HG03103 (cell line): ENCODE measurements at regions not wholly inside any gene's neighbourhood (a gene's known extent, or its start where the extent isn't known, plus 50 kb on each side); places are given as distances from the start of the nearest gene placed in this dataset.

Source experiments
- ATAC-seq: cut with Tn5 transposase; IDR thresholded peaks from one replicate; pipeline ENCODE4 v1.9.1; 2021; ENCODE audit warnings: low read depth; ENCODE audit not compliant: unreplicated experiment

- no peak for ATAC-seq
These were observed 124.9 kb upstream of the TLE3 start for GRCh38 chr15:70222606-70223005.

- ATAC-seq = no peak
These were observed 122.9 kb upstream of the TLE3 start for GRCh38 chr15:70220490-70221096.

GRCh38 chr15:70219966-70220365 is 122.2 kb upstream of the TLE3 start:
- ATAC-seq = no peak

DNA sequence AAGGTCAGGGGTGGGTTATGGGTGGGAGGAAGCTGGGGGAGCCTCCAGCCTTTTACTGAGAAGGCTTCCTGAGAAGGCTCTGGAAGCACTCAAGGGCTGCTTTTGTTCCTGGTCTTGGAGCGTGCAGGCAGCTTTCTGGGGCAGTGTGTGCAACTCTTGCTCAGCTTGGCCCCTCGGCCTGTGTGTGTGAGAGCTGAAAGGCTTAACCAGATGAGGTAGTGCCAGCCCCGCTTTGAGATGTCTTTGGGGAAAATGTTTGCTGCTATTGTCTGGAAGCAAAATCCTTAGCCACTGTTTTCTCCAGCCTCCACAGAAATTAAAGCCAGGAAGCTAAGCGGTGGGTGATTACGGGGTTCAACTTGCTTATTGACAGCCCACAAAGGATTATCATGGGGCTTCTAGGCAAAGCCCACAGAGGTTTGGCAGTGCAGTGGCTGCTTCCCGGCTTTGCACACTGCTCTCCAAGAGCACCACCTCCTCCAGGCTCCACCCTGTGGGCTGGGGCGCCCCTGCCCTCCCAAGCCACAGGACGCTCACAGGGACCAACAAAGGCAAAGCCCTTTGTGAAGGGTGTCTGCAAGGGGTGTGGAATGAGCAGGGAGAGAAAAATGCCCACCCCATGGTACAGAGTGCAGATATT is 121.7 kb upstream of the TLE3 start:
- ATAC-seq = no peak

DNA sequence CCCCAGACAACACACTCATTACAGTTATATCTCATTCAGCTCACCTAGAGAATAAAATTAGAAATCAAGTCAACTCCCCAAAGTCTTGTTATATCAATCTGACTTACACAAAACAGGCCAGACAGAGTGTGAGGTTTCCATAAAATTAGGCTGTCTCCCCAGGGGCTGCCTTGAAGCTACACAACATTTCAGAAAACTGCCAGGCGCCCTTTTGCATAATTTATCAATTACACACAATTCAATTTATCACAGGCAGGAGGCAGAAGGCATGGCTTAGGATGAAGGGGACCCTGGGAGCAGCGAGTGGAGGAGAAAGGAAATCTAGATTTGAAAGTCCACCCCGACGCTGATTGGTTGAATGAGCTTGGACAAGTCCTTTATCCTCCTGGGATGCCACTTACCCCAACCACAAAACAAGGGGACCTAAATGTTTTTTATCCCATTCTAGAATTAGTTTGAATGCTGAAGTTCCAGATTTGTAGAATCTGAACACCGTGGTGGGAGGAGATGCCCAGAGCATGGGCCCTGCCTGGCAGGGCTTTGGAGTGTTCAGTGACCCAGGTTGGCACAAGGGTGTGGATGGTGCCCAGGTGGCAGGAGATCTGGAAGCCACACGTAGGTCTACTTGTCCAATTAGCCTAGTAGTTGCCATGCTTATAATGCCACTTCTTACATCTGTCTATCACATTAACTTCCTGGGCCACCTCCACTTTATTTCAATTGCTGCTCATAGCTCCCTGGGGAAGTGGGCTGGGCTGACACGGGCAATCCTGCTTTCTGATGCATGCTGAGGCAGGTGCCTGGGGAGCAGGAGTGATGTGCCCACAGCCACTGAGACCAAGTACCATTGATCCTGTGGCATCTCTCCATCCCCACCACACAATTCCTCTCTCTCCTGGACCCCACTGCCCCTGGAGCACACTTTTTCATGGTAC is 119.8 kb upstream of the TLE3 start:
- no peak for ATAC-seq

GRCh38 chr15:70215951-70216350 is 118.2 kb upstream of the TLE3 start:
- ATAC-seq = no peak

GRCh38 chr15:70214941-70215635 is 117.4 kb upstream of the TLE3 start:
- ATAC-seq = no peak

GRCh38 chr15:70214276-70214675 is 116.6 kb upstream of the TLE3 start:
- ATAC-seq = no peak

- ATAC-seq = no peak
These were observed 116.1 kb upstream of the TLE3 start for GRCh38 chr15:70213794-70214193.

DNA sequence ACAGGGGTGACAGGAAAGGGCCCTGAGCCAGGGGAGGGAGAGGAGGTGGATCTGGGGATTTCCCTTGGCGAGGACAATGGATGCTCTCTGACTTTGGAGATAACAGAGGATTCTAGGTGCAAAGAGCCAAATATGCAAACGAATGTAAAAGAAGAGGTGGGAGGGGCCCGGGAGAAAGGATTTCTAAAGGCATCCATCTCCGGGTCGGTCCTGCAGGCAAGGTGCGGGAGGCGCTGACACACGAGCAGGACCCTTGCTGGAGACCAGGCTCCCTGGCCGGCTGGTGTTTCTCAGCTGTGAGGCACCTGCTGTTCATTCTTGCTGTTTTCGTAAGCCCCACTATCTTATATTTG is 115.2 kb upstream of the TLE3 start:
- ATAC-seq = no peak

DNA sequence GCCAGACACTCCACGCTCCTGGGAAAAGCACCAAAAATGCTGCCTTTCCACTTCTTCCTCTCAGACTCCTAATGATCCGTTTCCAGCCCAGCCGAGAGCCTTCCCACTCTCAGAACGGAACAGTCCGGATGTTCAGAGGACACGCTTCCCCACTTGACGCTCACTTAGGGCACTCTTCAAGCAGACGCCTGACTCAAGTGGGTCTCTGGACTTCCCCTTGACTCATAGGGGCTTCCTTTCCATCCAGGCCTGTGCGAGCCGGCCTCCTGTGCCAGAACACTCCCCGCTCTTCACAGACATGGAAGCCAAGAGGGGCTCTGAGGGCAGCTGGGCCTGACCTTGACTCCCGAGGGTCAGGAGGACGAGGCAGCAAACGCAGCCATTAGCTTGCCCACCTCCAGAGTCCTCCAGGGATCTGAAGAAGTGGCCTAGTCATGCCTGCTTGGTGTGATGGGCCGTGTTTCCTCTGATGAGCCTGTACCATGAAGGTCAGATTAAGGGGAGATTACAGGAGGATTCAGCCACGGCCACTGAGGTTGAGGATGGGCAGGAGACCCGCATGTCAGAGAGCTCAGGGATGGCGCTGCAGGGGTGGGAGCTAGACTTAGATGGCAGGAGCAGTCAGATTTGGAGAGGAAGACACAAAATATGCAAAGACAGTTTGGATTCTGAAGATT is 114.7 kb upstream of the TLE3 start:
- no peak for ATAC-seq

DNA sequence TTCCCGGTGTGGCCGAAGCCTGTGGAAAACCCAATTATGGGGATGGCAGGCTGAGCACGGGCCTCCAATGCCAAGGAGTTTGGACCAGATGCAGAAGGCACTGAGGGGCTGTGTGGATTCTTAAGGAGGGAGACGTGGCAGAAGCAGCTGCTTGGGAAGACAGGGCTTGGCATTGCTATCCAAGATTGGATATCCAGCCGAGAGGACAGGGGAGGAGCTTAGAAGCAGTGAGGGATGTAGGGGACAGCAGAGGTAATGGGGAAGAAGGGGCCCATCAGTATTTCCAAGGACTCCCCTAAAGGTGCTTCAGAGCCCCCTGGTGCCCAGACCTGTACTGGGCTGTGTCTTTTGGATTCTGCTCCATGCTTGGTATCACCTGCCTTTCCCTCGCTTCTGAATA is 112.8 kb upstream of the TLE3 start:
- ATAC-seq = no peak

- no peak for ATAC-seq
These were observed 112.4 kb upstream of the TLE3 start for GRCh38 chr15:70210076-70210475.

GRCh38 chr15:70209499-70209898 is 111.8 kb upstream of the TLE3 start:
- no peak for ATAC-seq

- ATAC-seq = no peak
These were observed 110.6 kb upstream of the TLE3 start for GRCh38 chr15:70208332-70208731.

- no peak for ATAC-seq
These were observed 109.0 kb upstream of the TLE3 start for GRCh38 chr15:70206668-70207067.

DNA sequence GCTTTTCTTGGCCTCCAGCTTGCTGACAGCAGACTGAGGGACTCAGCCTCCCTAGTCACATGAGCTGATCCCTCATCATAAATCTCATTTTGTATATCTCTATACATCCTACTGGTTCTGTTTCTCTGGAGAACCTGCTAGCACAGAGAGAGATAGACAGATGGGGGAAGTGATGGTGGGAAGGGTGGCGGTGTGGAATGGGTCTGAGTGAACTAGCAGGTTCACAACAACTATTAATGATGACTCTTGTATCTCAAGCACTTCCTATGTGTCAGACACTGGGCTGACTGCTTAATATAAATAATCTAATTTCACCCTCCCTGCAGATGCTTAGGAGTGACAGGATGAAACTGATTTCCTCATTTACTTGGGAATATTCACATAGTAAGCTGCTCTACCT is 106.9 kb upstream of the TLE3 start:
- ATAC-seq = no peak

GRCh38 chr15:70203981-70204560 is 106.4 kb upstream of the TLE3 start:
- ATAC-seq = no peak

DNA sequence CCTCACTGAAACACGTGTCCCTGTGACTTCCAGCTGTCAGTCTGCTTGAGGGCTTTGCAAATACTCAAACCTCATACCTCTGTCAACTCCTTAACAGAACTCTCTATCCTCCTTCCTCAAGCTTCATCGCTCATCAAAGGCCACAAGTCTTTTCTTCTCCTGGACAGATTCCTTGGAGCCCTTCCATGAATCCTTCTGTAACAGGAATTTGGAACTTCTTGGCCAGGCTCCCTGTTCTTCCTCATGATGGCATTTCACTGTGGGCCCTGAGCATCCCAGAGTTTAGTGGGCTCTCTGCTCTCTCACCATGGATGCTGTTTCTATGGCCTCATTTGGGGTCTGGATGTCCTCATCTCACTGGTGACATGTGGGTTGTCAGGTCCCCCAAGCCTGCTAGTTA is 105.0 kb upstream of the TLE3 start:
- no peak for ATAC-seq

DNA sequence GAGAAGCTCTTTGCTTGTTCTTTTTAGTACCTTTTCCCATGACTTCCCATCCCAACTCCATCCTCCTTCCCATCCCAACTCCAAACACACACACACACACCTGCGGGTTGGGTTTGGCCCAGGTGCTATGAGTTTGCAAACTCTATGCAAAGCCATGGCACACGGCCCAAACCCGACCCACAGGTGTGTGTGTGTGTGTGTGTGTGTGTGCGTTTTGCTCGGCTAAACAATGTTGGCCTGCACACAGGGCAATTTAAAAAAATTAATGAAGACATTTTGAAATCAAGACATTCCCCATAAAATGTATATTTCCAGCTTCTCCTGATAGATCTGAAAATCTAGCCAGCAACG is 103.7 kb upstream of the TLE3 start:
- no peak for ATAC-seq
